ENCODE measurements at regions not wholly inside any gene's neighbourhood (a gene's known extent, or its start where the extent isn't known, plus 50 kb on each side); places are given as distances from the start of the nearest gene placed in this dataset.

DNA sequence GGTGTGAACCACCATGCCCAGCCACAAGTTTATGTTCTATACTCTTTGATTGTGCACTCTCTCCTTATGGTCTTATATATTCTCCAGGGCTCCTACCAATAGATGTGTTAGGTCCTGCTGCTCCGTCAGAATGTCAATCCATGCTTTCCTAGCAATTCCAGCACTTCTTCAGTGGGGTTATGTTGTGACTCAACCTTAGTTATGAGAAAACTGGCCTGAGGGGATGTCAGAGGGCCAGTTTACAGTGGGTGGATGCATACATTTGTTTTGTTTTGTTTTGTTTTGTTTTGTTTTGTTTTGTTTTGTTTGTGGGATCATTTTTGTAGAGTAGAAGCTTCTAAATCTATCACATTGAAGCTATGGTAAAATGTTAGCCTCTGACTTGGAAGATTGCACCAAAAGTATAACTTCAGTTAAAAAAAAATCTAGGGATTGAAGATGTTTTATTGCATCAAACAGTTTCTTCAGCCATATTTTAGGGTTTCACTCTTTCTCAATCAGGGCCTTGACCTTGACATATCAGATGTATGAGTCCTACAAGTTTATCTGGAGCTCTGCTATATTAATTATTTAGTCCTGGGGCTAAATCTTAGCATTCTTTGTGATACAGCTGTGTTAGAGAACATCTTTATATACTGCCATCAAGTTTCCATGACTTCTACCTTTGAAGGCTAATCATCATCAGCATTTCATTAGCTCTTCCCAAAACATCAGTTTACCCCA, 191.6 kb upstream of the CNTN5 start:
- DNase-seq = no peak

GRCh38 chr11:98829971-98830370, 190.8 kb upstream of the CNTN5 start:
- DNase-seq = no peak

- no peak for DNase-seq
Observed at GRCh38 chr11:98834776-98835175, 186.0 kb upstream of the CNTN5 start.

DNA sequence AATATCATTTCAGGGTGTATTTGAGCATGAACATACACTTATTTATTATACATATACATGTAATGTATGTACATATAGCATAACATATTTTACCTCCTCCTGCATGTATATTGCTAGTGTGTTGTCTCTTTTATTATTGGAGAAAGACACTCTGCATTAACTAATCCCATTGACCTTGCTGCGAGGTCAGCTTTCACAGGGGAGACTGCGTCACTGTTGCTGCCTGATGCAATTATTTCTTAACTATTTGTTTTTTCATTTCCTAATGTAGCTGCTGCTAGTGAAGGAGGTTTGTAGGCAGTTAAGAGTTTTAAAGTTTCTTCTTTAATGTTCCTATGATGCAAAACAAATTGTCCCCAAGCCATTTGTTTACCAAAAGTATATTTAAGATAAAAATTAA, 185.4 kb upstream of the CNTN5 start:
- no peak for DNase-seq

- no peak for DNase-seq
Observed at GRCh38 chr11:98836156-98836555, 184.6 kb upstream of the CNTN5 start.

GRCh38 chr11:98842187-98842586, 178.6 kb upstream of the CNTN5 start:
- no peak for DNase-seq

DNA sequence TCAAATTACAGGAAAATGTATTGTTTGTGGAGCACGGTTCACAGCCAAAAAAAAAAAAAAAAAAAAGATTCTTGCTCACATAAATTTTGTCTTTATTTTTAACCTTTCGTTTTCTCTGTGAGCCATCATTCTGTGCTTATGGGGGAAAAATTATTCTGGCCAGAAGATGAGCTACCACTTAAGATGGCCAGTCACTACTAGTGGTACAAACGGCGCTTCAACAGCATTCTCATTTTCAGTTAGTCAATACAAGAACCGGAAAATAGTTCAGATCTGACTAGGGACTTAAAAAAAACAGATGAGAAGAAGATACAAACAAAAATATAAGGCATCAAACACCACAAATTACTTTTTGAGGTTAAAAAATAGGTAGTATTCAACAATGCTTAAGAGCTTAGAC, 158.6 kb upstream of the CNTN5 start:
- DNase-seq = no peak

DNA sequence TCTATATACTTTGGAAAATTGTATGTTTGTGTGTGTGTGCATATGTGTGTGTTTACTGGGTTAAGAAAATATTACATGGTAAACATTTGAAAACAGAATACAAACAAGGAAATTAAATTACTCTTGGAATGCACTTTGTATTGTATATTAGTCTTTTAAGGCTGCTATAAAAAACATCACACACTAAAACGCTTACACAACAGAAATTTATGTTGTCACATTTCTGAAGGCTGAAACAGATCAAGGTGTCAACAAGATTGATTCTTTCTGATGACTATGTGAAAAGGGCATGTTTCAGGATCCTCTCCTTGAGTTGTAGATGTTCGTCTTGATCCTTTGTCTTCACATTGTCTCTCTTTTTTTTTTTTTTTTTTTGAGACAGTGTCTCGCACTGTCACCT, 149.1 kb upstream of the CNTN5 start:
- no peak for DNase-seq

GRCh38 chr11:98874050-98874449, 146.7 kb upstream of the CNTN5 start:
- DNase-seq = no peak

- no peak for DNase-seq
Observed at GRCh38 chr11:98895936-98896335, 124.8 kb upstream of the CNTN5 start.

GRCh38 chr11:98940913-98941312, 79.8 kb upstream of the CNTN5 start:
- DNase-seq = no peak

DNA sequence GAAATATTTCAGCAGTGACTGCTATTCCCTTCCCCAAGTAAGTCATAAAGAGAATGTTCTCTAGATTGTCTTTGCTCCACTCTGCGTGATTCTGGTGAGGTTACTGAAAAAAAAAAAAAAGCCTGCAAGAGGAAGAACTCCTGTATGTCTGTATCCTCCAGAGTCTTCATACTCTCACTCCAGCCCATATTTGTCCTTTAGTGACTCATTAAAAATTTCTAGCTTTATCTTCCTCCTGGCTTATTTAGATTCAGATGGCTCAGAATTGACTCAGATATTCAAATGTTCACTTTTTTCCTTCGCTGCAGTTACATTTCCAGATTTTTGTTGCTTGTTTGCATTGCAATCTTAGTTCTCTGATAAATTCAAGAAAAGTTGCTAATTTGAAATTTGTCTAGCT, 76.3 kb upstream of the CNTN5 start:
- no peak for DNase-seq

GRCh38 chr11:98952107-98952506, 68.6 kb upstream of the CNTN5 start:
- no peak for DNase-seq

DNA sequence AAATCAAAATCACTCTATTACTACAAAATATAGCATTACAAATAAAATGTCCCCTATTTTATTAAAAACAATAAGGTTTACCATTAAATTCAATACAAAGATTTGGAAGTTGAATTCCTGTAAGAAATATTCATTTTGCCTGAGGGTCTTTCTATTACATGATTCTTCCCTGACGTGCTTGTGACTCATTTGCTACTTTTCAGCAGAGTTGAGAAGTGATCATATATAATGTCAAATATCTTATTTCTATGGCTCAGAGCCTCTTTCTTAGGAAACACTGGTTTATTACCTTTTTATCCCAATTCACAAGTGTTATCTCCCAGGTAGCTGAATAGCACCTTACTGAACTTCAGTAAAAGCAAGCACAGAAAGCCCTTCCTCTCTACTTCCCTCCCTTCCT, 65.2 kb upstream of the CNTN5 start:
- DNase-seq = no peak

DNA sequence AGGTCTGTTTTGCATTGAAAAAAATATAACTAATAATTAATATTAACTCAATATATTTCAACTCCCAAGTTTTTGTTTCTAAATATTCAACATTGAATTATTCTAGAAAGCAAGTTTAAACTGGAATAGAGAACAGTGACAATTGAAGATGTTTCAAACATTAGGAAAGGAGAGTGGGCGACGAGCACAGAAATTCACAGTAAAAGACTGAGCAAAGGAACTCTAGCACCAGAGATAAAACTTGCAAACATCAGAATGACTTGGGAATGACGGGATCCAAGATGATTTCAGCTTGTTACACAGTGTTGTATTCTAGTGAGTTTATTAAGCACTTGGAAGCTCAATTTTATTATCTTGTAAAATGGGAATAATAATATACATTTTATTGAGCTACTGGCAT, 56.6 kb upstream of the CNTN5 start:
- no peak for DNase-seq

DNA sequence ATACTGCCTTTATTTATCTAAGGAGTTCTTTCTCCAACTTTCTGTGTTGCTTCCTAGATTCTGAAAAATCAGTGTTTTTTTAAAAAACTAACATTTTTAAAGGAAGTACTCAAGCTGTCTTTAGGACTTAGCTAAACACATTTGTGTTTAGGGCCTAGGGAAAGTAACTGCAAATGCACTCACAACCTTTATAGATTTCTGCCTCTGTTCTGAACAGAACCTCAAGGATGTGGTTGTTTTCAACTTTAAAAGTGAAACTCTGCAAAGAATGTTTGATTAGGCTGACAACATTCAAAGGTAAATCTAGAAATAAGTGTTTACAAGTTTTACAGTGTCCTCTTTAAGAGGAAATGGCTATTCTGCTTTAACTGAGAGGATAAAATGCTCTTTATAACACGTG, 55.4 kb upstream of the CNTN5 start:
- DNase-seq = no peak

GRCh38 chr11:98965775-98966174, 55.0 kb upstream of the CNTN5 start:
- no peak for DNase-seq

DNA sequence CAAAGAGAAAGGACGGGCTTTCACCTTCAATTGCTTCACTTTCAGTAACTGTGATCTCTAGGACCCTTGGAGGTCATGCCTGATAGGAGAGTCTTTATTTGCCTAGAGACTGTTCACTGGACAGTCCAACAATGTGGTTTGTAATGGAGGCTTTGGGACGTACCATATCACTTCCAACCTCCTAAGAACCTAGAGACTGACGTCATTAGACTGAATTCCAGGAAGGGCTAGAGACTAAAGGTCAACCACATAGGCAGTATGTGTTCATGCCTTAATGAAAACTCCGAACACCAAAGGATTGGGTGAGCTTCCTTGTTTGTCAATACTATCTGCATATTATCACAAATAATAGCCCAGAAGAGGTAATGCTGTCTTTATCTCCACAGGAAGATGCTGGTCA, 53.7 kb upstream of the CNTN5 start:
- no peak for DNase-seq

All from hematopoietic multipotent progenitor cell treated with erythropoietin and hydrocortisone succinate and interleukin-3 and kit ligand, for 6 days (in vitro differentiated cells).